ENCODE measurements at regions not wholly inside any gene's neighbourhood (a gene's known extent, or its start where the extent isn't known, plus 50 kb on each side); places are given as distances from the start of the nearest gene placed in this dataset.
A peak's percentile ranks its signal among the peaks of the same experiment; 100 is the strongest.

- no peak for TF ChIP-seq TEAD4 (CRISPR knock-in tag; IDR thresholded peaks at IDR 0.05)
- TF ChIP-seq ATF1 (CRISPR knock-in tag; IDR thresholded peaks at IDR 0.05) = no peak
Measured at GRCh38 chr7:153002115-153002514, 242.6 kb downstream of the ACTR3B start (continued).

- Mint-ChIP-seq H3K27me3 (ENCODE audit: low read depth) (peaks cover 29% of the 10 kb centered on the region), H3K4me1 (peaks cover 28% of the 10 kb centered on the region), H3K9me3 (peaks cover 53% of the 10 kb centered on the region), H3K27ac (no peak overlapping the region), H3K36me3 (peaks cover 53% of the 10 kb centered on the region), H3K4me3 (no peak overlapping the region)
- ATAC-seq = no peak
- CTCF ChIA-PET = no interaction called here
- no peak for DNase-seq (ENCODE audit: low spot score)
- POLR2A ChIA-PET = no interaction called here
- TF ChIP-seq ZMAT4 (CRISPR knock-in tag; IDR thresholded peaks at IDR 0.05) (no peak), AFF4 (CRISPR knock-in tag; IDR thresholded peaks at IDR 0.05; ENCODE audit: borderline replicate concordance) (no peak), MLX (CRISPR knock-in tag; IDR thresholded peaks at IDR 0.05) (no peak), JUN (CRISPR knock-in tag; IDR thresholded peaks at IDR 0.05) (no peak), NFATC4 (CRISPR knock-in tag; IDR thresholded peaks at IDR 0.05) (no peak), ZNF138 (CRISPR knock-in tag; conservative IDR thresholded peaks at IDR 0.05) (no peak), ZNF121 (CRISPR knock-in tag; IDR thresholded peaks at IDR 0.05) (no peak), MYBL2 (CRISPR knock-in tag; IDR thresholded peaks at IDR 0.05) (no peak), ZNF425 (CRISPR knock-in tag; conservative IDR thresholded peaks at IDR 0.05) (no peak), EMX1 (CRISPR knock-in tag; IDR thresholded peaks at IDR 0.05) (no peak), SP1 (CRISPR knock-in tag; conservative IDR thresholded peaks at IDR 0.05) (no peak)
Measured at GRCh38 chr7:153002572-153002971, 243.0 kb downstream of the ACTR3B start.

- Mint-ChIP-seq H3K4me3 (no peak overlapping the region), H3K4me1 (peaks cover 28% of the 10 kb centered on the region), H3K27me3 (ENCODE audit: low read depth) (peaks cover 28% of the 10 kb centered on the region), H3K36me3 (peaks cover 39% of the 10 kb centered on the region), H3K27ac (0 out of 2 replicates have a peak overlapping the region, but pooled peaks have one; percentile 3), H3K9me3 (peaks cover 36% of the 10 kb centered on the region)
- ChIA-PET POLR2A (no interaction called here), CTCF (interaction anchor here (0.7 kb wide), 1 partner anchor 61 kb away, joined by 3 read pairs; no protein-coding TSS in a partner anchor)
- TF ChIP-seq EMX1 (CRISPR knock-in tag; IDR thresholded peaks at IDR 0.05) = no peak
- no peak for TF ChIP-seq SMAD3 (CRISPR knock-in tag; IDR thresholded peaks at IDR 0.05; ENCODE audit: borderline replicate concordance)
- ATAC-seq (no peak), DNase-seq (ENCODE audit: low spot score) (no peak)
Measured at GRCh38 chr7:153004341-153004740, 244.8 kb downstream of the ACTR3B start.

Measured in WTC11 (cell line).